EH (cell line): ENCODE measurements at regions not wholly inside any gene's neighbourhood (a gene's known extent, or its start where the extent isn't known, plus 50 kb on each side); places are given as distances from the start of the nearest gene placed in this dataset.

Source experiments
- DNase-seq: peaks from one replicate; pipeline ENCODE4 v3.0.0-alpha.2; 2015; ENCODE audit warnings: low read depth

- DNase-seq = no peak
Measured at GRCh38 chr5:6920628-6921256, 207.5 kb downstream of the TENT4A start.

DNA sequence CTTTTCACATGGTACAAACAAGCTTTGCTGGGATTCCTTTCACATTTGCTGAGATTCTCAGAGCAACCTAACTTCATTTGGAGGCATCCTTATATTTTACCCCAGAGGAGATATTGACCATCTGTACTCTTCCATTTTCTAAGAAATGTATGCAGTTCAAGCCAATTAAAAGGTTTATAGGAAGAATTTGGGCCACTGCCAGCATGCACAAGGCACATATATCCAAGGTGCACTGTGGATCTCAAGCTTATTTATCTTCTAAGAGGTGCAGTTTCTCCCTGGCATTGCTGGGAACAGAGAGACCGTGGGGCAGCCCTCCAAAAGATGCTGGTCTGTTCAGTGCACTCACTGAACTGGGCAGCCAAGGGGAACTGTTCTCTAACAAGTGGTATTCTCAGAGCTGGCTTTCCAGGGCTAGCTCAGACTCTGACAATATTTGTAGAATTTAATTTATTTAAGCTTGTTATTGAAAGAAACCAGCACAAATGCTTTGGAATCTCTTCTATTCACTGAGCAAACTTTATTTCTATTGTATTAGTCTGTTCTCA lies 213.3 kb downstream of the TENT4A start:
- no peak for DNase-seq

DNA sequence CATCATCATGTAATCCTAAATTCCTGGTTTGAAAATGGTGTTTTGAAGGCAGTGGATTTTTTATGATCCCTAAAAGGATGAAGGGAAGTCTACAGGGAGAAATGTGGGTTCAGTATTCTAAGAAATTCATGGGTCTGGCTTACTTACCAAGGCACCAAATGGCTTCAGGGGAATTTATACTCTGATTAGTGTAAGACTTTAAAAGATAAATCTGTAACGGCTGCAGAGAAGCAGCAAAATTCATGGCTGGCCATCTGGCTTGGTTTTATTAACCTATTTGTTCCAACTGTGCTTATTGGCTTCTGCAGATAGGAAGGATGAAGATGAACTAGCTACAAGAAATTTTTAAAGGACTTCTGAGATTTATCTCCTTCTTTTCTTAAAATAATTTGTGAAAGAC lies 222.8 kb downstream of the TENT4A start:
- no peak for DNase-seq

DNA sequence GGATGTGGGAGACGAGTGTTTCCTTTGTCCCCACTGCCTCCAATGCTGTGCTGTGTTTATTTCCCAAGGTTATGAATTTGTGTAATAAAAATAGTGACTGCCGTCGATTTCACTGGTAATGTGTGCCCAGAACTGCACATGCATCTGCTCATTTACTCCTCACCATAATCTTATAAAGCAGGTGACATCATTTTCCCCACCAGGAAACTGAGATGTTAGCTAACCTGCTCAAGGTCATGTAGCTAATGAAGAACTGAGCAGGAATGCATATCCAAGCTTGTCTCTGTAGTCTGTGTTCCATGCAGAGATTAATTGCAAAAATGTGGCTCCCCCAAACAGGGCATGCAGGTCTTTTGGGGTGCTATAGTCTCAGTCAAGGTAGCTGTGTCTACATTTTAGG lies 224.4 kb downstream of the TENT4A start:
- no peak for DNase-seq

- no peak for DNase-seq
Measured at GRCh38 chr5:6941631-6942030, 228.4 kb downstream of the TENT4A start.

DNA sequence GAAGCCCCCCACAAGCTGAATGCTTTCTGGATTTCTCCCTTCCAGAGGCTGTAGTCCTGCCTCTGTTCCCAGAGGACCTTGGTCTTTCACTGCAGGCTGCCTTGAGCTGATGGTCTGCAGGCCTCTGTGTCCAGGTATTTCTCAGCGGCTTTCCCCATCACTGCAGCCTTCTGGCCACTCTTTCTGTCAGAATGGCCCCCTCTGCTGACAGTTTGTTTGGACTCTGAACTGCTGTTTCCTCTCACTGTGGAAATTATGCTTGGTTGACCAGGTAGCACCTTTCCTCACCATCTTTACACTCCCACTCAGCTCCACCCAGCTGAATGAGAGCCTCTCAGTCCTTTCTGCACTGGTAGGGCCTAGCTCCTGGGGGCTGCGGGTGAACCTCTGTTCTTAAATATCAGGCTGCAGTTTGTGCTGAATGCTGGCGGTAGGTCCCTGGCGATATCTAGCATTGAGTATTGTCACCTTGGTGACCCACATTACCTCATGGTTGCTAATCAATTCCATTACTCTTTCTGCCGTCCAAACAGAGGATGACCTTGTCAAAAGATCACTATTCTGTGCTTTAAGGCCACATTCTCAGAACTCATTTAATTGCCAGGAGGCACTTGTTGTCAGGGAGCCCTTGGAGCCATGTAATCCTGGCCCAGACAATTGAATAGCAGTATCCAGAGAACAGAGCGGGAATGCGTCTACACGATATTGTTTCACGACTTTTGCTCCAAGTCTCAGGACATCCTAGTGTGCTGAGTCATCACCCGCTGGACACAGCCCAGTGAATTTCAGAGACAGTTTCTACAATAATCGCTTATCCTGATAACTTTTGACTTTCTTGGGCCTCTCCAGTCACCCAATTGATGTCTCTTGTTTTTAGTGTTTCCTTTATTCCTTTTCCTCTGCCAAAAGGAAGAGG lies 230.2 kb downstream of the TENT4A start:
- DNase-seq = no peak

GRCh38 chr5:6948562-6948961 lies 235.3 kb downstream of the TENT4A start:
- DNase-seq = no peak

- DNase-seq = no peak
Measured at GRCh38 chr5:6949230-6949629, 236.0 kb downstream of the TENT4A start.

GRCh38 chr5:6950250-6950649 lies 237.0 kb downstream of the TENT4A start:
- DNase-seq = no peak

GRCh38 chr5:6950860-6951259 lies 237.6 kb downstream of the TENT4A start:
- no peak for DNase-seq

- no peak for DNase-seq
Measured at GRCh38 chr5:6961123-6961522, 247.9 kb downstream of the TENT4A start.

- no peak for DNase-seq
Measured at GRCh38 chr5:6961837-6962635, 248.8 kb downstream of the TENT4A start.

DNA sequence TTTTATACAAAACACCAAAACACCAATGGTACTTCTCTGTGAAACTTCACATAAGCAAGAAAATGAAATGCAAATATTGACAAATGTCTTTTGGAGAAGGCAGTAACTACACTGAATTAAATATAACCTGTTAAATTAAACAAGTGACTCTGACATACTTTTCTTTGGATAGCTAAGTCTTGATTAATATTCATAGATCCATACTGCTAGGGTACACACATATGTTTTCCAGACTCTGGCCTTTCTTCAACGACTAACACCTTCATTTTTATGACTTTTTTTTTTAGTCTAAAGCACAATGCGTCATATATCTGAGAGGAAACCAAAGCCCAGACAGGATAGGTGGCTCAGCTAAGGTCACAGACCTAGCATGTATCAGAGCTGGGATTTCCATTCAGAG lies 263.7 kb downstream of the TENT4A start:
- no peak for DNase-seq

DNA sequence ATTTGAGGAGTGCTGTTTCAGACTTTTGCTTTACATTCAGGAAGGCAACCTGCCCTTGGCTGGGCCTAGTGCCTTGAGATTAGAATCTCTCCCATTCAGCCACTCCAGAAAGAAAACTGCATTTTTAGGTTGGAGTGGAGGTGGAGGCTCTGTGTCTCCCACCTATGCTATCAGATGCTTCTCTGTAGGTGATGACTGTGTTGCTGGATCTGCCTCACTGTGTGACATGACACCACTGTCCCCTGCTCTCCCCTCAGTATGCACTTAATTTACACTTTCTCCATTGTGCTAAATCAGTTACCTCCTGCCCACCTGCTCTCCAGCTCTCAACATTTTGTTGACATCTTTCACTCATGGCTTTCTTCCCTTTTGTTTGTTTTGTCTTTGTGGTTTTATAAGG lies 265.8 kb downstream of the TENT4A start:
- no peak for DNase-seq

- no peak for DNase-seq
Measured at GRCh38 chr5:6989230-6989629, 276.0 kb downstream of the TENT4A start.

DNA sequence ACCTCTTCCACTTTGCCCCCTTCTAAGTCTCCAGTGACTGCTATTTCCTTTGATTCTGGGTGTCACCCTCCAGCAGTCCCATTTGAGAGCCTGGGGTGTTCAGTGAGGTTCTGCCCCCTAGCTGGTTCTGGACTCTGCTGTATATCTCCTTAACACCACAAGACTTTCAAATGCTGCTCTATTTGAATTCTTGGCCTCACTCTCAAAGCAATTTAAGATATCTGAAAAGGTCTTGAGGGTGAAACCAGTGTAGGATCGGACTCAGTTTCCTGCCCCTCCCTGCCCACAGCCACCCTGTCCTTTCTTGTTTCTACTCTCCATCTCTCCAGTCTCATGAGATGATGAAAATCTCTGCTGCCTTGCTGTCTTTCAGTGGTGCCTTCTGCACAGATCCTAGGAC lies 280.9 kb downstream of the TENT4A start:
- no peak for DNase-seq

- no peak for DNase-seq
Measured at GRCh38 chr5:6995115-6995514, 281.9 kb downstream of the TENT4A start.

DNA sequence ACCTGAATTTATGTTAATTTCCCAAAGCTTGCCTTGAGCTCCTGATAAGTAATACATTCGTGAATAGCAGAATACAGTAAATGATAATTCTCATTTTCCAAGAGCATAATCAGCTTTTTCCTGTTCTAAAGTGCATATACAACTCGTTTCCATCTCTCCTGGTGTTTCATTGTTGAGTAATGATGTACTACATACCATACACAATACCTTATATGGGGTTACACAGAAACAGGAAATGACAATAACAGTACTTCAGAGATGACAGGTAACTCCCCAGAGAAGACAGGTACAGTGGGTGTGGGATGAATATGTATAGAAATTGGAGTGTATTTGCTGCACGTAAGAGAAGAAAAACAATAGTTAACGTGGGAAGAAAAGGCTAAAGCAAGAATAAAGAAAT lies 287.1 kb downstream of the TENT4A start:
- no peak for DNase-seq

DNA sequence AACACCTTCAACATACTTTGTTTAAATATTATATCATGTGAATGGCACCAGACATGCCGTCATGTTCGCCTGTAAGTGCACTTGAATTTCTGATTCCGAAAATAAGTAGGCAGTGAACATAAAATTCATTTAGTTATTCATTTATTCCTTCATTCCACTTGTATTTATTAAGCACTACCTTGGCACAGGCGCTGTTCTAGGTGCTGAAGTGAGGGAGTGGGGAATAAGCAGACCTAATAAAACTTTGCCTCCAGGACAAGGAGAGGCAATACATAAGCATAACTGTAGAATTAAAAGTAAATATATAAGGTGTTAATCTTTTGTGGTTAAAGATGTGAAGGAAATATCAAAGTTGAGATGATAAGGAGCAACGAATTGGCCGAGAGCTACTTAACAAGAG lies 297.4 kb downstream of the TENT4A start:
- no peak for DNase-seq

DNA sequence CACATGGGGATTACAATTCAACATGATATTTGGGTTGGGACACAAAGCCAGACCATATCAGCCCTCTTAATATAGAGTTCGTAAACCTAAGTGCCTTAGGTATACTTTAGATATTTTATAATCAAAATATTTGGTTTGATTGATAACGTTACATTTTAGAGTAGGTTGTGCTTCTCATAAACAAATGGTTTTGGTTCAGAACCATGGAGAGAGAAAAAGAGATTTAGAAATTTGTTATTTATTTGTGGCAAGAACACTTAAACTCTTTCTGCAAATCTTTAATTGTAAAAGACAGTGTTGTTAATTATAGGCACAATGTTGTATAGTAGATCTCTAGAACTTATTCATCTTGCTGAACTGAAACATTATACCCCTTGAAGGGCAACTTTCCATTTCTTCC lies 298.8 kb downstream of the TENT4A start:
- no peak for DNase-seq

DNA sequence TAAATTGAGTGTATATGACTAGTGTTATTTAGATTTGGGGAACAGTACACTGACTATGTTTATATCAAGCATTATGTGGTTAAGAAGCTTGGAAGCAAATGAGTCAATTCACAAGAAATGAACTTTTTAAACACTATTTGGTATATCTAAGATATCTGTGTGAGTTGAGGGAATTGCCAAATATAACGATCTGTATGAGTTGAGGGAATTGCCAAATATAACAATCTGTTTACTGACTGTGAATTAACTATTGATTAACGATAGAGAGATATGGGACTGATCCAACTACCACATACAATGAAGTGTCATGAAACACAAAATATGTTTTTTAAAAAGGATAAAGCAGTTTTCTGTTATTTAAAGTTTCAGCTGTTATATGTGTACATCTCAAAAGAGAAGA lies 301.4 kb downstream of the TENT4A start:
- no peak for DNase-seq

GRCh38 chr5:7015586-7016256 lies 302.5 kb downstream of the TENT4A start:
- DNase-seq = no peak
